Renal pelvis (tissue), 1 donor: ENCODE measurements at regions not wholly inside any gene's neighbourhood (a gene's known extent, or its start where the extent isn't known, plus 50 kb on each side); places are given as distances from the start of the nearest gene placed in this dataset.

Experiments used
- DNase-seq: peaks from one replicate; pipeline ENCODE4 v3.0.0-alpha.2; 2013

DNA sequence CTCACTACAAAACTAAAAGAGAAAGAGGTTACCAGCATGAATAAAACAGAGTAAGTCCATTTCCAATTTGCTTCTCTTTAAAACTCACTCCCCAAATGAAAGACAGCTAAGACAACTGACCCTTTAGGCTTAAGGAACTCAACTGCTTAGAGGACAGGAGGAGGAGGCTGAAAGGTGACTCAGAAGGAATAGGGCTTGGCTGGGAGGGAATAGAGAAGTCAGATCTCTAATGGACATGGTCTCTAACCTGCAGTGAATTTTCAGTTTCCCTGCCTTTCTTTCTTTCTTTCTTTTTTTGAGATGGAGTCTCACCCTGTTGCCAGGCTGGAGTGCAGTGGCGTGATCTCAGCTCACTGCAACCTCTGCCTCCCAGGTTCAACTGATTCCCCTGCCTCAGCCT, 261.8 kb upstream of the CLINT1 start:
- no peak for DNase-seq

DNA sequence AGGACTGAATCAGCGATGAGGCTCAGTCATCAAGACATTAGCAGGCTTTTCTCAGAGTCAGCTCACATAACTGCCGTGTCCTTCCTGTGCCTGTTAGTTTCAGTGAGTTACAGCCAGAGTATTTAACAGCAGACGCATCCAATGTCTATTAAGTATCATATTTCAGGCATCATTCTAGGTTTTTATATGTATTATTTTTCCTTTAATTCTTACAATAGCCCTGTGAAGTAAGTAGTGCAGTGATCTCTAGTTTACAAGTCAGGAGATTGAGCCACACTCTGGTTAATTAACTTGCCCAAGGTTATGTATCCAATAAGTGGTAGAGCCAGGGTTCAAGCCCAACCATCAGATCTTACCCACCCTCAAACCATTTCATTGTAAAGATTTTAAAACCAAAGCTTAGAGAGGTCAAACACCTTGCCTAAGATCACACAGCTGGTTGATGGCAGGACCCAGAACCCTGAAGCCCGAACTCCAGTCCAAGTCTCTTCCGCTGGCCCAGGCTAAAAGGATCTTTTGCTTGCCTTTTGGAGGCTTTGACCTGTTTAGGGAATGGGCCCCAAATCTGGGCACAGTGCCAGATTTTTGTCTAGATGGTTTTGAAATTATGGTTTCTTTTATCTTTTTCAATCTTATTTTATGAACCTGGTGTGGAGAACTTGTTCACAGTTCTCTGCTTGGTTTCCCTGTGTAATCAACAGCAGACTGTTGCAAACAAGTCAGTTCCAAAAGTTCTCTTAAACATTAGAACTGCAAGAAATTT, 261.2 kb upstream of the CLINT1 start:
- peak; percentile 27 for DNase-seq

DNA sequence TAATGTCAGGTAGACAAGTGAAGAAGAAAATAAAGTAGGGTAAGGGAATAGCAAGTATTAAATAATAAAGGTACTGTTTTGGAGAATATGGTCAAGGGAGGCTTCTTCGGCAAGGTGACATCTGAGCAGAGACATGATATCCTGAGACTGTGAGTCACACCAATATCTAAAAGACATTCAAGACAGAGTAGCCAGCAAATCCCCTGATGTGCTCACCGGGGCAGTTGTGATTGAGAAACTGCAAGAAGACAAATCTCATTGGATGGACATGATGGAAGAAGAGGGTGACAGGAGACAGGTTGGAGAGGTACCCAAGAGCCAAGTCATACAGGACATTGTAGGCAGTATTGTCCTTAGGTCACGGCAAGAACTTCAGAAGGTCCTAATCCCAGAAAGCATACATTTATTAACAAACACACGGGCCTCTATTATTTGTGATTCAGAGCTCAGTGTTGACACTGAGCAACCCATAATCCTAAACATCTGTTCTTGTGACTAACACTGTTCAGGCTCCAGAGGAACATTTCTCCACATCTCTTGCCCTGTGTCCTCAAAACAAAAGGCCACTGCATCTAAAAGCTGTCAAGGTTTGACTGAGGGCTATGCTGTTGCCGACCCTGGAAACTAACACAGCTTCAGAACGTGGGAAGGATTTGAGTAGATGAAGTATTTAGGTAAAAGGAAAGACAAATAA, 258.7 kb upstream of the CLINT1 start:
- DNase-seq: no peak

DNA sequence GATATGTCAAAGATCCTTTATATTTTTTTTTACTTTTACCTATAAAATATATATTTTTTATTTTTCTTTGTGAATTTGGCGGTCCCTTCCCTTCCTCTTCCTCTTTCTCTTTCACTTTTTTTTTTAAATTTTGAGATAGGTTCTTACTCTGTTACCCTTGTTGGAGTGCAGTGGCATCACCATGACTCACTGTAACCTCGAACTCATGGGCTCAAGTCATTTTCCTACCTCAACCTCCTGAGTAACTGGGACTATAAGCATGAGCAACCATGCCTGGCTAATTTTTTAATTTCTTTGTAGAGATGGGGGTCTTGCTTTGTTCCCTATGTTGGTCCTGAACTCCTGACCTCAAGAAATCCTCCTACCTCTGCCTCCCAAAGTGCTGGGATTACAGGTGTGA, 258.0 kb upstream of the CLINT1 start:
- no peak for DNase-seq

- no peak for DNase-seq
Measured at GRCh38 chr5:158115468-158115867, 256.5 kb upstream of the CLINT1 start.

DNA sequence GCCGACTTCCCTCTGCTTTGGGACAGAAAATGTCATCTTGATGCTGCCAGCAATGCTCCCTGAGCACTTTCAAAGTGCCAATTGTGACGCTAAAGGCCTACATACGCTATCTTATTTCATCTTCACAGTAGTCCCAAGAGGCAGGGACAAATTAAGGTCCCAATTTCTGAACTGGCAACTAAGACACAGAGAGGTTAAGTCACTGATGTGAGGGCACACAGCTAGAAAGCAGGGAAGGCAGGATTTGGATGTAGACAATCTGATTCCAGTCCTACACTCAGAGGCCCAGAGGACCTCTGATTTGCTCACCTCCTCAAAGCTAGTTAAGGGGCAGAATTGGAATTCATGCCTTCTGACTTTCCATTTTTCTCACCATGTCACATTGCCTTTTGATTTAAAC, 249.2 kb upstream of the CLINT1 start:
- no peak for DNase-seq

- no peak for DNase-seq
Measured at GRCh38 chr5:158100373-158100888, 241.5 kb upstream of the CLINT1 start.

DNA sequence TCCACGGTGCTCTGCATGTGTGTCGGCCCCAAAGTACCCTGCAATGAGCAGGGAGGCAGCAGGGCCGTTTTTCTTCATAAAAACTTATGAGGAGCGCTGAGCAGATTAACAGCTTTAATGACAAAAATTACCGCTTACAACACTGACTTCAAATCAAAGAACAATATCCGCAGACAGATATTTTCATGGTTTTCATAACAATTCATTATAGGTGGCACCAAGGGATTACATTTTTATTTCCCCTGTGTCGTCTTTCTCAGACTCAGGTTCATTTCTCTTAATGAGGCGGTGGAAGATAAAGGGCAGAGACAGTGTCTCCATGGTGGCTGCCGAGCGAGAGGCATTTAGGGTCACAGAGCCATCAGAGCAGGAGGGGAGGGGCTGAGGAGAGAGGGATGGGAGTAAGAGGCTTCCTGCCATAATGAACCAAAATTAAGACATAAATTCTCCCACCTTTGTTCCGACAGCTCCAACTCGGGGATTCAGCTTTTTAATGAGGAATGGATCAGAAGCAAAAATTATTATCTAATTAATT, 240.7 kb upstream of the CLINT1 start:
- DNase-seq: no peak

DNA sequence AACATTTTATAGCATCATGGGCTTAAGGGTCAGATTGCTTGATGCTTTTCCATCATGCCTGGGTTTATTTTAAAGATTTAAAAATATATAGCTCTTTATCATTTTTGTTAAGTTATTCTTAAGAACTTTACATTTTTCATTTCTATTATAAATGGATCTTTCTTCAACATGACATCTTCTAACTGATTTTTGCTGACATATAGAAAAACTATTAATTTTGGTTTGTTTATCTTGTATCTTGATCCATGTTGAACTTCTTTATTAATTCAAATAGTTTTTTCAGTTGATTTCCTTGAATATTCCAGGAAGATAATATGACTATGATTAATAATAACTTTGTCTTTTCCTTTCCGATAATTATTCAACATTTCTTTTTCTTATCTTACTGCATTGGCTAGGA, 237.9 kb upstream of the CLINT1 start:
- DNase-seq: no peak

GRCh38 chr5:158086856-158087255, 227.9 kb upstream of the CLINT1 start:
- DNase-seq: no peak

DNA sequence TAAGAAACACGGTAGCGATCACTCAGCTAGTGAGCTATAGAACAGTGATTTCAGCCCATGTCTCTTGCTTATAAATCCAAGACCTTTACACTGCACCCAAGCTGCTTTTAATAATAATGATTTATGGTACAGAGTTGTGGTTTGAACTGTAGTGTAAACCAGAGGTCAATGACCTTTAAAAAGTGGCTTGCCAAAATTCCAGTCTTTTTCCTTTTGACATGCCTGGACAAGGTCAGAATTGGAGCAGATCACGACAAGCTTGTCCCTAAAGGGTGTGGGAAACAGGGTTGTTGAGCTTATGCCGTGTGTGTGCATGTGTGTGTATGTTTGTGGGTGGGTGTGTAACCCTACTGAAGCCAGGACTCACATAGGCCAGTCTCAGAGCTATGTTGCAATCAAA, 225.3 kb upstream of the CLINT1 start:
- peak; percentile 42 for DNase-seq

GRCh38 chr5:158082696-158083287, 223.8 kb upstream of the CLINT1 start:
- no peak for DNase-seq

GRCh38 chr5:158080112-158080511, 221.2 kb upstream of the CLINT1 start:
- no peak for DNase-seq

DNA sequence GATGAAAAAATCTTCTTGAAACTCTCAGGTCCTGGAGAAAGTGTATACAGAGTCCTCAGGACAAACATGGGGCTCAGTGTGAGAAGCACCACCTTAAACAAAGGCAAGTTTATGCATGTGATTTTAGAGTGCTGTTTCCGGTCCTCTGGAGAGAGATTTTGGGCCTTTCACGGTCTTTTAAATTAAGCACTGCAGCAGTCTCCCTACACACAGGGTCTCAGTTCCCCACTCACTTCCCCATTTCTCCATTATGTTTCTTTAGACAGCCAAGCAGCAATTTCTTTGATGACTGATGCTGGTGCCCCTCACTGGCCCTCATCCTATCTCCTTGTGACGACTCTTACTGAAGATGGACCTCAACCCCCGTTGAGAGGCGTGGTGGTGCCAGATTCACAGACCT, 220.2 kb upstream of the CLINT1 start:
- DNase-seq: no peak

- peak; percentile 88 for DNase-seq
Measured at GRCh38 chr5:158074992-158075769, 216.2 kb upstream of the CLINT1 start.

DNA sequence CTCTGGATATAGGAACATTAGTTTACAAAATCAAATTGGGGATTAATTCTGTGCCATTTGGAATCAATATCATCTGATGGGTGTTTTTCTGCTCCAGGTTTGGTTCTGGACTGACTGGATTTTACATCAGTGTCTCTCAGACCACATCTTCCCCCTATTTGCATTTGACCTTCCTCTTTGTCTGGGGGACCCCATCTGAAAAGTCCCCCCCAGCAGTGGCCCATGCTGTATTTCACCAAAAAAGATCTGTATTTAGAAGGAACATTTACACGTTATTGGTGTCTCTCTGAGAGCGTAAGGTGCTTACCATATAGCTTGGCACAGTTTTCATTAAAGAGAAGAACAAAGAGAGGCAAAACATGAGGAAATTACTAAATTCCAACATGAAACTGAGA, 215.6 kb upstream of the CLINT1 start:
- DNase-seq: no peak

DNA sequence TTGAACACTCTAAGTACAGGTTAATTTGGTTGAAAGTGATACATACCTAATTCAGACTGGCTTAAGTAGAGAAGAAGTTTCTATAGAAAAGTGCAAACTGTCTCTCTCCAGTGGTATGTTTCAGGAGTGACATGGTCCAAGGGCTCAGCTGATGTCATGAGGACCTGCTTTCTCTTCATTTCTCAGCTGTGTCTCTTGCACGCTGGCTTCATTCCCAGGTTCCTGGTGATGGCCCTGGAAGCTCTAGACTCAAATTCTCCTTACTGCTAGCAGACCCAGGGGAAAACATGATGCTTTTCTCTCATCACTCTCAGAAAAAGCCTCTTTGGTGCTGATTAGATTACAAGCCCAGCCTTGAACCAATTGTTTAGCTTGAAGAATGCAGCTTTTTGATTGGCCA, 211.9 kb upstream of the CLINT1 start:
- no peak for DNase-seq

GRCh38 chr5:158069838-158070237, 210.9 kb upstream of the CLINT1 start:
- DNase-seq: no peak

- no peak for DNase-seq
Measured at GRCh38 chr5:158068964-158069363, 210.0 kb upstream of the CLINT1 start.

DNA sequence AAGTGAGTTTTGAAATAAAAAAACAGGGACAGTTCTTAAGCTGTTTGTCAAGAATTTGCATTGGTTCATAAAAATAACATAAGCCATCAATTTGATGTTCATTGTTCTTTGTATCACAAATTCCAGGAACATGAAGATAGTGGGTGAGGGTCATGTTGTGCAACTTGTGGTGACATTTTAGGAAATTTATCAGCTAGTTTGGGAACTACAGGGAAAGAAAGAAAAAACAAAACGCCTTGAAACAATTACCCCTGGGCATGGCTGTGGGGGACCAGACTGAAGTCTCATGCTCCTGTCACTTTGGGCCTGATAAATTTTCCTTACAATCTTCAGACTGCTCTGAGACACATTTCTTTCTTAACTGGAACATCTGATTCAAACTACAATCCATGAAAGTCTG, 207.1 kb upstream of the CLINT1 start:
- no peak for DNase-seq

DNA sequence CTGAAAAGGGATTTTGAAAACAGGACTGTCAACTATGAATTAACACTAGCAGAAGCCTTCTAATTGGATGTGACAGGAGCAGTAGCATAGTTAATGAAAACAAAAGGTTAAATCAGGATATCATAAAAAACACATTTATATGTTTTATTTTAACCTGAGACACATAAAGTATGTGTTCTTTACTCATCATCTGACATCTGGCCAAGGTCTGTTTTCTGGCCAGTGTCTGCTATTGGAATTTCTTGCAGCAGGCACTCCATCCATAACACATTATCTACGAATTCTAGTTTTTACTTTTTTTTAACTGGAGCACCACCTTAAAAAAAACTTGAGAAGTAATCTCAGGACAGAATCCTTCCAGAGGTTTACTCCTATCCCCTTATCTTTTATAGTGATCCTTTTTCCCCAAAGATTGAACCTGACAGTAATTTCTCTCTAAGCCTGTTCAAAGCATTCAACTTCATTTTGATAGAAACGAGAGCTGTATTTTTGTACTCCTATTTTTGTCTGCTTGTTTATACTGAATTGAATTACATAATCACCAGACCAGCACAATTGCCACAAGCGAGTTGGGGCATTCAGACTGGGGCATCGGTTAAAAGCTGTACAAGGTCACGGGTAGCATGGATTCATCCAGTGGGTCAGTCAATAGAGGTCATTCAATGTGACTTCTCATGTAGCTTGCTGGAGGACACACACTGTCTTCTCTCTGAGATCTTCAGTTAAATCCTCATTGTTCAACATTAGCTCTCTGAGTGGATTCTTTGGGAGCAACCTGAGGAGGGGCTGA, 205.6 kb upstream of the CLINT1 start:
- no peak for DNase-seq
